ENCODE measurements at regions not wholly inside any gene's neighbourhood (a gene's known extent, or its start where the extent isn't known, plus 50 kb on each side); places are given as distances from the start of the nearest gene placed in this dataset.

DNA sequence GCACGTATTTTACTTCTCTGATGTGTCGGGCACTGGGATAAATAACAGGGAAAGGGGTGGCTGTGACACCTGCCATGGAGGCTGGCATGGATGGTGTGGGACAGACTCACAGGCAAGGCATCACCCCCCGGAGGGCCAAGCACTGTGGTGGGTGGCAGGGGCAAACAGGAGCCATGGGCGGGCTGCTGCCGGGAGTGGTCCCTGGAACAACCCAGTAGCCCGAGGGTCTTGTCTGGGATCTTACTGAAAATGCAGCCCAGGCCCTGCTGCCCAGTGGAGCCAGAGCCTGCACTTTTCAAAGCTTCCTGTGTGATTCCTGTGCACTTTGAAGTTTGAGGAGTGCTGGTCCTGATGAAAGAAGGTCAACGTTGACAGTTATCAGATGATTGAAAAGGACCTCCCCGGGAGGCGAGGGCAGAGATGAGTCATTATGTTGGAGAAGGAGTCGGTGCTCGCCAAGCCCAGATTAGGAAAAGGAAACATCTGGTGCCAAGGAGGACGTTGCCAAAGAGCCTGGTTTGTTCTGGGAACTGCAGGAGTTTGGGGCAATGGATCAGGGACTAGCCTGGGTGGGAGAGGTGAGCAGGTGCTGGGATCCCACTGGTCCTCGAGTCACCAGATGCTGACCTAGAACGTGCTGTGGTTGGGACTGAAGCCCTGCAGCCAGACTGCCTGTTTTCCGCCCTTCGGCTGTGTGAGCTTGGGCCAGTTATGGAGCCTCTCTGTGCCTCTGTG, 130.0 kb upstream of the GGTLC1 start:
- H3K27ac Mint-ChIP-seq, result no peak overlapping the region
- peaks cover 35% of the 10 kb centered on the region for H3K27me3 Mint-ChIP-seq
- no peaks in the 10 kb centered on the region for H3K36me3 Mint-ChIP-seq (ENCODE audit: low read depth)
- H3K4me3 Mint-ChIP-seq, result no peak overlapping the region
- H3K9me3 ChIP-seq (ENCODE audit: control insufficient read depth, low read length, poor library complexity, severe bottlenecking), result no peaks in the 10 kb centered on the region
- DNase-seq (no peak), ATAC-seq (no peak)
- peaks cover 5% of the 10 kb centered on the region for H3K4me1 Mint-ChIP-seq

DNA sequence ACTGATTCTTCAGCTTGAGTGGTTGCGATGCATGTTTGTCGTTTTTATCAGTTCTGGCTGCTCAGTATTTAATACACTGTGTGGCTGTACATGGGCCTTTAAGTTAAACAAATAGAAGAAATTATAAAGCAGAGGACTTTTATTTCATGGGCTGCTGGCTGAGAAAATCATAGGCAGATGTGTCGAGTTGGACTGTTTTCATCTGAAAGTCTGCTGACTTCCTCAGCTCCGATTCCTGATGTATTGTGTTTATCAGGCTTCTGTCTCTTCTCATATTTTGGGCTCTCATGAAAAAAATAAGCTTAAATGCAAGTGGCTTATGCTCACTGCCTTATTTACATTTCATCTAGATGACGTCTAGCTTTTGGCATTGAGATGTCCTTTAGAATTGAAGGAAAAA, 129.5 kb upstream of the GGTLC1 start:
- DNase-seq, result no peak
- H3K9me3 ChIP-seq (ENCODE audit: control insufficient read depth, low read length, poor library complexity, severe bottlenecking), result no peaks in the 10 kb centered on the region
- ATAC-seq, result no peak
- no peak overlapping the region for H3K4me3 Mint-ChIP-seq
- H3K27me3 Mint-ChIP-seq, result peaks cover 35% of the 10 kb centered on the region
- peaks cover 5% of the 10 kb centered on the region for H3K4me1 Mint-ChIP-seq
- no peak overlapping the region for H3K27ac Mint-ChIP-seq
- no peaks in the 10 kb centered on the region for H3K36me3 Mint-ChIP-seq (ENCODE audit: low read depth)

DNA sequence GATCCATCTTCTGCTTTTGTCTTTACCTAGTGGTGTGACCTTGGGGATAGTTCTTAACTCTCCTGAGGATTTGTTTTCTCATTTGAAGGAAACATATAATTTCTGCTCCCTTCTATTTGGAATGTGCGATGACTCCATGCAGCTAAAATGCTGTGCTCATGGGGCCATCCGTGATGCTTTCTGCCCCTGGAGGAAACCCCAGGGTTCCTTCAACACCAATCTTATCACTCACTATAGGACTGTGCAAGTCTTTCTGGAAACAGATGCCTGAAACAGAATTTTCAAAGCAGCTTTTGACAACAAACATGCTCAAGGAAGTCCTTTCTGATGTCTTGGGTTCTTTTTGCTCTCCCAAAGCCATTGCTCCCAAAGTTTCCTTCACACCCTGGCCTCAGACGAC, 128.8 kb upstream of the GGTLC1 start:
- Mint-ChIP-seq H3K4me3 (no peak overlapping the region), H3K36me3 (ENCODE audit: low read depth) (no peaks in the 10 kb centered on the region), H3K27me3 (peaks cover 35% of the 10 kb centered on the region), H3K27ac (no peak overlapping the region), H3K4me1 (peaks cover 5% of the 10 kb centered on the region)
- DNase-seq (no peak), ATAC-seq (no peak)
- H3K9me3 ChIP-seq (ENCODE audit: control insufficient read depth, low read length, poor library complexity, severe bottlenecking), result no peaks in the 10 kb centered on the region

DNA sequence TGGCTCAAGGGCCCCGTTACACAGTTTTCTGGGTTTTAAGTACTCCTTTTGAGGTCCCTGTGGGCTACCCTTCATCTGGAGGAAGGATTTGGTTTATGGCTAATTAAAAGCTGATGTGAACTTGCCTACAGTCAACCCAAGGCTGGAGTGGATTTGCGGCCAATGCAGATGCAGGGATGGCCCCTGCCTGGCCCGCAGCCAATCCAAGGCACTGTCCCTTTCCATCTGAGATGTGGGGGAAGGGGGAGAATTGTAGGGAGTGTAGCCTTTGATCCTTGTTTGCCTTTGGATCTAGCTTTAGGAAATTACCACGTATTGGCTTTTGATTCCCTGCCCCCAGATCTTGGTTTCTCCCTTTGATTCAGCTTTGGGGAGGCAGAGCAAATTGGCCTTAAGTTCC, 128.0 kb upstream of the GGTLC1 start:
- no peaks in the 10 kb centered on the region for H3K9me3 ChIP-seq (ENCODE audit: control insufficient read depth, low read length, poor library complexity, severe bottlenecking)
- peaks cover 5% of the 10 kb centered on the region for H3K4me1 Mint-ChIP-seq
- no peak overlapping the region for H3K4me3 Mint-ChIP-seq
- peaks cover 35% of the 10 kb centered on the region for H3K27me3 Mint-ChIP-seq
- H3K36me3 Mint-ChIP-seq (ENCODE audit: low read depth), result no peaks in the 10 kb centered on the region
- ATAC-seq, result no peak
- no peak overlapping the region for H3K27ac Mint-ChIP-seq
- DNase-seq, result no peak

DNA sequence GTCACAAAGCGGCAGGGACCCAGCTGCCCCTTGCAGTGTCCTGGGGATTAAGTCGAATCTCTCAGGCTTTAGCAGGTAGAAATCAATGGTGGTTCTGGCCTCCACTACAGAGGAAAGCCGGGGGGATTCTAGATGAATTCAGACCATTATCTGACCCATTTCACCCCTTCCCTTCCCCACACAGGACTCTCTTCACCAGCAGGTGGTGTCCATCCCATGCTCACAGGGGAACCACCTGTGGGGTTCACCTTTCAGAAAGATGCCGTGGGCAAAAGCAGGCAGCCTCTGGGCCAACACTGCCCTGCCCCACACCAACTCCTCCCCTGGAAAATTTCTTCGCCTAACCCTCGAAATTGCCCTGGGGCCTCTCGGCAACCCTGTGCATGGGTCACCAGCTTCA, 123.8 kb upstream of the GGTLC1 start:
- Mint-ChIP-seq H3K27me3 (peaks cover 24% of the 10 kb centered on the region), H3K27ac (no peak overlapping the region), H3K4me3 (no peak overlapping the region), H3K4me1 (peaks cover 10% of the 10 kb centered on the region), H3K36me3 (ENCODE audit: low read depth) (no peaks in the 10 kb centered on the region)
- H3K9me3 ChIP-seq (ENCODE audit: control insufficient read depth, low read length, poor library complexity, severe bottlenecking), result no peaks in the 10 kb centered on the region
- DNase-seq (no peak), ATAC-seq (no peak)

DNA sequence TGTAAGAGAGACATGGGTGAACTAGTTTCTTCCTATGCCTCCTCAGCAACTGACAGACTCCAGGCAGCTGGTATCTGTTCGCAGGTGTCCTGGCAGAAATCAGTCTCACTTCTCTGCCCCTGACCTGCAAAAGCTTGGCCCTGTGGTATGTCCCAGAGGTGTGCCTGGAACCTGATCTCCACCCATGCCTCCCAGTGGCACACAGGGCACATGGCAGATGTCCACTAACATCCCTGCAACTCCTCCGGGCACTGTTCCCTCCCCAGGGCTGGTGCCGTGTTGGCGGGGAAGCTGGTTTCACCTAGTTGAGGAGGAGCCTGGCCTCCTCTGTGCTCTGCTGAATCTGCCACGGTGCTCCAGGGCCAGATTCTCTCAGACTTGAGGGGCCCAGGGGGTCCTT, 123.3 kb upstream of the GGTLC1 start:
- no peak overlapping the region for H3K27ac Mint-ChIP-seq
- ATAC-seq (no peak), DNase-seq (no peak)
- H3K4me3 Mint-ChIP-seq, result no peak overlapping the region
- peaks cover 10% of the 10 kb centered on the region for H3K4me1 Mint-ChIP-seq
- H3K27me3 Mint-ChIP-seq, result peaks cover 19% of the 10 kb centered on the region
- no peaks in the 10 kb centered on the region for H3K9me3 ChIP-seq (ENCODE audit: control insufficient read depth, low read length, poor library complexity, severe bottlenecking)
- H3K36me3 Mint-ChIP-seq (ENCODE audit: low read depth), result no peaks in the 10 kb centered on the region

DNA sequence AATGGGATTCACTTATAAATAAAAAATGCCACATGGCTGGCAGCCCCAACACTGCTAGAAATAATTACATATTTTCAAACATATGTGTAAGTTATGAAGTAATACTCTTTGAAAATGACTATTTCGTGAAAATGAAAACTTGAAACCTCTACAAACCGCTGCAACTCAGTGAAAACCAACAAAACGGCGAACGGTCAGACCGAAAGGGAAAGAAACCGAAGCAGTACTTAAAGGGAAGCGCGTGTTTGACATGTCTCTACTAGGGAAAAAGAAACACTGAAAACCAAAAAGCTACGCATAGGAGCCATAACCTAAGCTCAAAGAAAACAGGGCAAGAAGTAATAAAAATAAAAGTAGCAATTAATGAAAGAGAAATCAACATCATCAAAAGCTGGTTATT, 121.0 kb upstream of the GGTLC1 start:
- no peak for ATAC-seq
- peaks cover 4% of the 10 kb centered on the region for H3K4me1 Mint-ChIP-seq
- H3K9me3 ChIP-seq (ENCODE audit: control insufficient read depth, low read length, poor library complexity, severe bottlenecking), result no peaks in the 10 kb centered on the region
- H3K27ac Mint-ChIP-seq, result peak overlapping the region; percentile 84
- H3K27me3 Mint-ChIP-seq, result peaks cover 31% of the 10 kb centered on the region
- no peak for DNase-seq
- peak overlapping the region; percentile 72 for H3K4me3 Mint-ChIP-seq
- H3K36me3 Mint-ChIP-seq (ENCODE audit: low read depth), result peaks cover 3% of the 10 kb centered on the region

DNA sequence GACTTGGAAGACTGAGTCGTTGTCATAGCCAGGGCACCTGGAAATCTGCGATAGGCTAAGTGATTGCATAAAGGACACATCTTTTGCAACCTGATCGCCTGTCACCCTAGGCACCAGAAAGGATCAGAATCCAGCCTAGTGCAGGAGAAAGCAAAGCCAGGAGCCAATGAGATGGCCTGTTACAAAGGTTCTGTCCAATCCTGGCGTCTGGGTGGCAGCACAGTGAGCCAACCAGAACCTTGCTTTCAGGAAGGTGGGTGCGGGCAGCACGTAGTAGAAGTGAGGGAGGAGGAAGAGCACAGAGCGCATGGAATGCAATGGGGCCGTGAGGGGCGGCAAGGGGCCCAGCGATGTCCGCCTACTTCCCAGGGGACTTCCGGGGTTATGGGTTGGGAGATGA, 120.4 kb upstream of the GGTLC1 start:
- Mint-ChIP-seq H3K36me3 (ENCODE audit: low read depth) (peaks cover 3% of the 10 kb centered on the region), H3K4me3 (peak overlapping the region; percentile 72), H3K27ac (peak overlapping the region; percentile 84), H3K4me1 (peaks cover 4% of the 10 kb centered on the region), H3K27me3 (peaks cover 37% of the 10 kb centered on the region)
- H3K9me3 ChIP-seq (ENCODE audit: control insufficient read depth, low read length, poor library complexity, severe bottlenecking), result no peaks in the 10 kb centered on the region
- DNase-seq (peak in 1 of 3 donors; percentile 6), ATAC-seq (peak; percentile 82)

DNA sequence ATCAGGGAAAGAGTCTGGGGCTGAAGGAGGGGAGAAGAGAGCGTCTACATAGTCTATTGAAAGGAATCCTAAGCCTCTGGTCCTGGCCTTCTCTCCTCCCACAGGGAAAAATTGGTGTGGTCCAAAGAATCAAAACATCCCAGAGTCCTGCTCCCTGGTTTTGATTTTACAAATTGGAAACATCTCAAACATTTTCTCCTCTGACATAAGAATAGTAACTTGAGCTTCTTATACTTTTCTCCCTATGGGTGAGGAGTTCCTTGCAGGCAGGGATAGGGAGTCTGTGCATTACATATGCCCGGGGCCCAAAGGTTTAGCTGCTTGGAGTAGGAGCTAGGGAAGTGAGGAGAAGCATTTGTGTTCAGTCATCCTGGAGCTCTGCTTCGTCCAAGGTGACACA, 120.0 kb upstream of the GGTLC1 start:
- H3K9me3 ChIP-seq (ENCODE audit: control insufficient read depth, low read length, poor library complexity, severe bottlenecking), result no peaks in the 10 kb centered on the region
- no peak for DNase-seq
- Mint-ChIP-seq H3K36me3 (ENCODE audit: low read depth) (peaks cover 3% of the 10 kb centered on the region), H3K4me3 (no peak overlapping the region), H3K27ac (peak overlapping the region; percentile 84), H3K27me3 (peaks cover 40% of the 10 kb centered on the region), H3K4me1 (peaks cover 4% of the 10 kb centered on the region)
- no peak for ATAC-seq

DNA sequence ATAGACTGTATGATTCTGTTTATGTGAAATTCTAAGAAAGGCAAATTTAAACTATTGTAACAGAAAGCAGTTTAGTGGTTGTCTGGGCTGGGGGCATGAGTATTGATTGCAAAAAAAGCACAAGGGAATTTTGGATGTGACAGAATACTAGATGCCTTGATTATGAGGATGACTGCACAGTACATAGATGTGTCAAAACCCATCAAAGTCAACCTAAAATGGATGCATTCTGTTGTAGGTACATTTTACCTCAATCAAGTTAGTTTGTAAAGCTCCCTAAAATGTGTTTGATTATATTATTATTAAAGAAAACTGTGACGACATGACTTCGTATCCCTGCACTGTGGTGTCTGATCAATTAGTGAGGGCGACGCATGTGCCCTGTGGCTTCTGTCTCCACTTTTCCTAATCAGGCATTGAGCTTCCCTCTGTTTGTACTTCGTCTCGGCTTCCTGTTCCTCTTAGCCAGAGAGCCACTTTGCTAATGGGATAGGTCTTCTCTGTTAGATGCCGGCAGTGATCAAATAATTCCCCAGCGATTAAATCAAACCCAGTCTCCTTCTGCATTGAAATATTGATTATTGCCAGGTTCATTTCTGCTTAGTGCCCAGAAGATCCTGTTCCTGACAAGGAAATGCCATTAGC, 118.3 kb upstream of the GGTLC1 start:
- Mint-ChIP-seq H3K4me3 (no peak overlapping the region), H3K27me3 (peaks cover 50% of the 10 kb centered on the region), H3K27ac (no peak overlapping the region), H3K36me3 (ENCODE audit: low read depth) (peaks cover 3% of the 10 kb centered on the region), H3K4me1 (peaks cover 10% of the 10 kb centered on the region)
- no peaks in the 10 kb centered on the region for H3K9me3 ChIP-seq (ENCODE audit: control insufficient read depth, low read length, poor library complexity, severe bottlenecking)
- ATAC-seq, result no peak
- no peak for DNase-seq

DNA sequence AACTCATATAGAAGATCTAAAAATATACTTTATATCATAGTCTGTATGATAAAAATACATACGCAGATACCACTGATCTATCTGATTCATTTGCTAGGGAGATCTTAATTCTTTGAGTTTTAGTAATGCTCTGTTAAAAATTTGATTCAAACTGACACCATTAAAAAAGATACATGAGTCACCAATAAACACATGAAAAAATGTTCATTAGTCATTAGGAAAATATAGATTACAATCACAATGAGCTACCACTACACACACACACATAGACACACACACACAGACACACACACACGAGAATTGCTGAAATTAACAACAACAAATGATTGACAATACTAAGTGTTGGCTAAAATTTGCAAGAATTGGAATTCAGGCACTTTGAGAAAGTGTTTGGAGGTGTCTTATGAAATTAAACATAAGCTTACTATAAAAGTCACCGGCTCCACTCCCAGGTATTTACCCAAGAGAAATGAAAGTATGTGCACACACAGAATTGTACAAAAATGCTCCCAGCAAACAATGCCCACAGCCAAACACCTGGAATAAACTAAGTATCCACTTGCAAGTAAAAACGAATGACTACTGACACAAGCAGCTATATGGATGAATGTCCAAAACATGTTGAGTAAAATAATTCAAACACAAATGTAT, 117.7 kb upstream of the GGTLC1 start:
- no peaks in the 10 kb centered on the region for H3K9me3 ChIP-seq (ENCODE audit: control insufficient read depth, low read length, poor library complexity, severe bottlenecking)
- Mint-ChIP-seq H3K36me3 (ENCODE audit: low read depth) (peaks cover 3% of the 10 kb centered on the region), H3K27me3 (peaks cover 50% of the 10 kb centered on the region), H3K27ac (no peak overlapping the region), H3K4me1 (peaks cover 10% of the 10 kb centered on the region), H3K4me3 (no peak overlapping the region)
- no peak for DNase-seq
- no peak for ATAC-seq

DNA sequence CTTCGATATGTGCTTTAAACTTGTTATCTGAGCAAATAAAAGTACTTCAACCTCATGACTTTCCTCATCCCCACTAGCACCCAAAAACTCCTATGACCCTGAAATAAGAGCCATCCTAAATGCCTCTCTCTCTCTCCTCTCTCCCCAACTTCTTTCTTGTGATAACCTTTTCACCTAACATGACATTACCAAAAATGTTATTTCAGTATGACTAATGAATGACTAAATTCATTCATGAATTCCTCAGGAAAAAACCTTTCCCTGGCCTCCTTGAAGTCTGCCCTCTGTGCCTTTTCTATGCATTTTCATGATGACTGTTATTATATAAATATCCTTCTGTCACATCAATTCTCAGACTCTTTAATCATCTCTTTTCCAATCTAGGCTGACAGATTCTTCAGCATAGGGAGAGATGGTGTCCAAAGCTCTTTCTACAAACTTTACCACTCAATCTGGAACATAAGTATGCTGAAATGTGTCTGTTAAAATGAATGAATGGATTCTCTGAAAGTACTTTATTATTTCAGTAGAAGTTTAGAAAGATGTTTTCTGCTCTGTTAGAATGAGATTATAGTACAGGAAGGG, 114.3 kb upstream of the GGTLC1 start:
- H3K9me3 ChIP-seq (ENCODE audit: control insufficient read depth, low read length, poor library complexity, severe bottlenecking), result no peaks in the 10 kb centered on the region
- H3K36me3 Mint-ChIP-seq (ENCODE audit: low read depth), result peaks cover 5% of the 10 kb centered on the region
- peaks cover 10% of the 10 kb centered on the region for H3K4me1 Mint-ChIP-seq
- ATAC-seq (no peak), DNase-seq (no peak)
- H3K4me3 Mint-ChIP-seq, result no peak overlapping the region
- H3K27me3 Mint-ChIP-seq, result peaks cover 36% of the 10 kb centered on the region
- peak overlapping the region; percentile 24 for H3K27ac Mint-ChIP-seq

DNA sequence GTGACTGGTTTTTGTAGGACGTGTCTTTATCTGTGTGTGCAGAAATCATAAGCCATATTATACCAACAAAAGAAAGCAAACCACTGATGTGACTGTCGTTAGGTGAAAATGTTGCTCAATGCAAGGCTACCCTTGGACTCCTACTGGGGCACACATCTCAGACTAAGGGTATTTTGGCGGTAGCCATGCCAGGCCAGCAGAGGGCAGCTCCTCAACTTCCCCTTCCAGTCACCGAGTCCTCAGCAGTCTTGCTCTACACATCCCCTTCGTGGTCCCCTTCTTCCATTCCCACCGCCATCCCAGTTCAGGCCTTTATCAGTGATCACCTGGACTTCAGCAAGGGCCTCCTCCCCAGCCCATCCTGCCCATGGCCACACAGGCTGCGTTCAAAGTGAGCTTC, 113.7 kb upstream of the GGTLC1 start:
- peak overlapping the region; percentile 24 for H3K27ac Mint-ChIP-seq
- DNase-seq (no peak), ATAC-seq (no peak)
- H3K4me1 Mint-ChIP-seq, result peaks cover 10% of the 10 kb centered on the region
- no peaks in the 10 kb centered on the region for H3K9me3 ChIP-seq (ENCODE audit: control insufficient read depth, low read length, poor library complexity, severe bottlenecking)
- peaks cover 37% of the 10 kb centered on the region for H3K27me3 Mint-ChIP-seq
- H3K4me3 Mint-ChIP-seq, result no peak overlapping the region
- H3K36me3 Mint-ChIP-seq (ENCODE audit: low read depth), result peaks cover 6% of the 10 kb centered on the region

Measured in T-helper 17 cell (primary cell).